ENCODE measurements at regions not wholly inside any gene's neighbourhood (a gene's known extent, or its start where the extent isn't known, plus 50 kb on each side); places are given as distances from the start of the nearest gene placed in this dataset.

DNA sequence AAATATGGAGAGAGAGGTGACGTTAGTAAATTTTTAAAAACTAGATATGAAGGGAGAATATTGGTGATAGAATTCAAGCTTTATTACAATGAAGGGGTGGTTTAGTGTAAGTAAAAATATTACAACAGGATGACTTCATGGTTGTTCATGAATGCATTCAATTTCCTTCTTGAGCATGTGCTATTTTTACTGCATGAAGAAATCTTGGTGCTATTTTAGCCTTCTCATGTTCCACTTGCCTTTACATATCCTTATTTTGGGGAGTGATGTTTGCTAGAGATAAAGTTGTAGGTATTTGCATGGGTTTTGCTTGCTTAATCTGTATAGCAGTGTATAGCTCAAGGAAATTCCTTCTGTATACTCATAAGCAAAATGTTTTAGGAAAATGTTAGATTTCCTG is 195.0 kb upstream of the MMADHC start:
- TF ChIP-seq, protein P1, sequence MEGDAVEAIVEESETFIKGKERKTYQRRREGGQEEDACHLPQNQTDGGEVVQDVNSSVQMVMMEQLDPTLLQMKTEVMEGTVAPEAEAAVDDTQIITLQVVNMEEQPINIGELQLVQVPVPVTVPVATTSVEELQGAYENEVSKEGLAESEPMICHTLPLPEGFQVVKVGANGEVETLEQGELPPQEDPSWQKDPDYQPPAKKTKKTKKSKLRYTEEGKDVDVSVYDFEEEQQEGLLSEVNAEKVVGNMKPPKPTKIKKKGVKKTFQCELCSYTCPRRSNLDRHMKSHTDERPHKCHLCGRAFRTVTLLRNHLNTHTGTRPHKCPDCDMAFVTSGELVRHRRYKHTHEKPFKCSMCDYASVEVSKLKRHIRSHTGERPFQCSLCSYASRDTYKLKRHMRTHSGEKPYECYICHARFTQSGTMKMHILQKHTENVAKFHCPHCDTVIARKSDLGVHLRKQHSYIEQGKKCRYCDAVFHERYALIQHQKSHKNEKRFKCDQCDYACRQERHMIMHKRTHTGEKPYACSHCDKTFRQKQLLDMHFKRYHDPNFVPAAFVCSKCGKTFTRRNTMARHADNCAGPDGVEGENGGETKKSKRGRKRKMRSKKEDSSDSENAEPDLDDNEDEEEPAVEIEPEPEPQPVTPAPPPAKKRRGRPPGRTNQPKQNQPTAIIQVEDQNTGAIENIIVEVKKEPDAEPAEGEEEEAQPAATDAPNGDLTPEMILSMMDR (IDR thresholded peaks at IDR 0.05), result no peak
- TF ChIP-seq POLR2A (IDR thresholded peaks at IDR 0.05), result no peak
